Activated B cell treated with CpG ODN at 0.5 μM for 24 hours (primary cell): ENCODE measurements at regions not wholly inside any gene's neighbourhood (a gene's known extent, or its start where the extent isn't known, plus 50 kb on each side); places are given as distances from the start of the nearest gene placed in this dataset.
A peak's percentile ranks its signal among the peaks of the same experiment; 100 is the strongest.
"Not testable (repeated sequence)": the region's sequence is repeated elsewhere in the genome, so short reads cannot be mapped to it uniquely, and the experiment has no call there.

Source experiments
- ATAC-seq: fragments of 200-7000 bp; cut with Tn5 transposase; one replicate; pipeline ENCODE4 v1.10.0; 2021; ENCODE audit warnings: low read depth, mild to moderate bottlenecking, moderate library complexity
- CTCF ChIA-PET: fragments of 350-600 bp; sonication (Branson Sonifier 250); formaldehyde crosslinking; loops from one replicate; lab custom pipeline; 2021; ENCODE audit warnings: antibody characterized with exemption; lab: Charles Lee
- POLR2A ChIA-PET: fragments of 350-600 bp; sonication (Branson Sonifier 250); formaldehyde crosslinking; loops from one replicate; lab custom pipeline; 2021; ENCODE audit warnings: antibody characterized with exemption; lab: Charles Lee
- DNase-seq: peaks from one replicate; pipeline ENCODE4 v3.0.0; 2022
- H3K27ac Mint-ChIP-seq: one replicate; pipeline ENCODE4 v1.8.0; 2020; ENCODE audit warnings: mixed read lengths
- H3K27me3 Mint-ChIP-seq: one replicate; pipeline ENCODE4 v1.8.0; 2021; ENCODE audit warnings: mixed read lengths
- H3K36me3 Mint-ChIP-seq: one replicate; pipeline ENCODE4 v1.8.0; 2021; ENCODE audit warnings: low read depth, mixed read lengths
- H3K4me1 Mint-ChIP-seq: one replicate; pipeline ENCODE4 v1.8.0; 2021; ENCODE audit warnings: mixed read lengths
- H3K4me3 Mint-ChIP-seq: one replicate; pipeline ENCODE4 v1.8.0; 2020; ENCODE audit warnings: mild to moderate bottlenecking, mixed read lengths
- H3K9me3 Mint-ChIP-seq: one replicate; pipeline ENCODE4 v1.8.0; 2020; ENCODE audit warnings: mixed read lengths
- intact Hi-C: fragments of 100-400 bp; cut with micrococcal nuclease; formaldehyde crosslinking; loops from one replicate; pipeline ENCODE4 v1.15.1; 2024
- TF ChIP-seq, protein P1 (sequence below): fragments of 200-600 bp; IDR thresholded peaks from one replicate; pipeline ENCODE4 v1.8.0; 2022; ENCODE audit warnings: antibody characterized with exemption, mild to moderate bottlenecking

DNA sequence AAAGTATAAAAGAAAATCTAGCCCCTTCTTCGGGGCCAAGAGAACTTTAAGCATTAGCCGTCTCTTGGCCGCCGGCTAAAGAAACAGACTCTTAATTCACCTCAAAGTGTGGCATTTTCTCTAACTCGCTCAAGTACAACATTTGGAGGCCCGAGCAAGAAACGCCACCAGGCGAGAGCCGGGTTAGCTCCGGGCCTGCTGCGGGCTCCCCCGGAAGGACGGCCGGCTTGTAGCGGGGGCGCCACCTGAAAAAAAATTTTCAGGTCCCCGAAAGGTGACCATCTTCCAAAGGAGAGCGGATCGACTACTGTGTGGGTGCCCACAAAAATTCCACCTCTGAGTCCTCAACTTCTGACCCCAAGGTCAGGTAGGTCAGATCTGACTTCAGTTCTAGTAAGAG lies 156.0 kb downstream of the DEFB131A start:
- H3K27me3 Mint-ChIP-seq = peaks cover 7% of the 10 kb centered on the region
- ChIA-PET CTCF (no interaction called here), POLR2A (no interaction called here)
- TF ChIP-seq, protein P1, sequence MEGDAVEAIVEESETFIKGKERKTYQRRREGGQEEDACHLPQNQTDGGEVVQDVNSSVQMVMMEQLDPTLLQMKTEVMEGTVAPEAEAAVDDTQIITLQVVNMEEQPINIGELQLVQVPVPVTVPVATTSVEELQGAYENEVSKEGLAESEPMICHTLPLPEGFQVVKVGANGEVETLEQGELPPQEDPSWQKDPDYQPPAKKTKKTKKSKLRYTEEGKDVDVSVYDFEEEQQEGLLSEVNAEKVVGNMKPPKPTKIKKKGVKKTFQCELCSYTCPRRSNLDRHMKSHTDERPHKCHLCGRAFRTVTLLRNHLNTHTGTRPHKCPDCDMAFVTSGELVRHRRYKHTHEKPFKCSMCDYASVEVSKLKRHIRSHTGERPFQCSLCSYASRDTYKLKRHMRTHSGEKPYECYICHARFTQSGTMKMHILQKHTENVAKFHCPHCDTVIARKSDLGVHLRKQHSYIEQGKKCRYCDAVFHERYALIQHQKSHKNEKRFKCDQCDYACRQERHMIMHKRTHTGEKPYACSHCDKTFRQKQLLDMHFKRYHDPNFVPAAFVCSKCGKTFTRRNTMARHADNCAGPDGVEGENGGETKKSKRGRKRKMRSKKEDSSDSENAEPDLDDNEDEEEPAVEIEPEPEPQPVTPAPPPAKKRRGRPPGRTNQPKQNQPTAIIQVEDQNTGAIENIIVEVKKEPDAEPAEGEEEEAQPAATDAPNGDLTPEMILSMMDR = no peak
- H3K27ac Mint-ChIP-seq = no peak overlapping the region
- peaks cover 9% of the 10 kb centered on the region for H3K4me1 Mint-ChIP-seq
- no peaks in the 10 kb centered on the region for H3K36me3 Mint-ChIP-seq
- ATAC-seq (no peak), DNase-seq (no peak)
- H3K4me3 Mint-ChIP-seq = no peak overlapping the region
- intact Hi-C loops = no loop called here
- no peaks in the 10 kb centered on the region for H3K9me3 Mint-ChIP-seq

DNA sequence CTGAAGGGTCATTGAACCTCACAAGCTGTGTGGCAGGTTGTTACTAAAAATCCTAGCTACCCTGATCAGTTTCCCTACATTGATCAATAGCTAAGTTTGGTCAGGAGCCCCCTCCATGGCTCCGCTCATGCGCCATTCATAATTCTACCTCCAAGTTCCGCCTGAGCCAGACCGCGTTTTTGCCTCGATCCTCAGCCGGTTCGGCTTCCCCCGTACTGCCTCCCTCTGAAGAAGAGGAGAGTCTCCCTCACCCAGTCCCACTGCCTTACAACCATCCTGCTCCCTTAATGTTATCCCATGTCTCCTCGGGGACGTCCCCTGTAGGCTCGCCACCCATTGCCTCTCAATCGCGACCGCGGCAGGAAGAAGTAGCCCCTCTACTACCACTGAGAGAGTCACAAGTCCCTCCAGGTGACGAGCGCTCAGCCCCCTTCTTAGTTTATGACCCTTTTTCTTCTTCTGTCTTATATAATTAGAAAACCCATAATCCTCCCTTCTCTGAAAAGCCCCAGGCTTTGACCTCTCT lies 158.2 kb downstream of the DEFB131A start:
- CTCF ChIA-PET = no interaction called here
- no peak overlapping the region for H3K4me3 Mint-ChIP-seq
- TF ChIP-seq, protein P1 = no peak
- ATAC-seq (no peak), DNase-seq (no peak)
- no peaks in the 10 kb centered on the region for H3K36me3 Mint-ChIP-seq
- POLR2A ChIA-PET = no interaction called here
- H3K27ac Mint-ChIP-seq = no peak overlapping the region
- H3K9me3 Mint-ChIP-seq = no peaks in the 10 kb centered on the region
- H3K4me1 Mint-ChIP-seq = peaks cover 9% of the 10 kb centered on the region
- H3K27me3 Mint-ChIP-seq = peaks cover 7% of the 10 kb centered on the region
- intact Hi-C loops = no loop called here

GRCh38 chr4:9604031-9604892 lies 160.0 kb downstream of the DEFB131A start:
- intact Hi-C loops, DNase-seq, H3K27me3 Mint-ChIP-seq, H3K4me1 Mint-ChIP-seq, CTCF ChIA-PET, H3K36me3 Mint-ChIP-seq, H3K9me3 Mint-ChIP-seq, ATAC-seq, POLR2A ChIA-PET: not testable (repeated sequence)
- peak overlapping the region; percentile 52 for H3K27ac Mint-ChIP-seq
- peak overlapping the region; percentile 74 for H3K4me3 Mint-ChIP-seq

GRCh38 chr4:9604893-9605190 lies 160.6 kb downstream of the DEFB131A start:
- H3K27ac Mint-ChIP-seq = peak overlapping the region; percentile 52
- DNase-seq, H3K36me3 Mint-ChIP-seq, H3K27me3 Mint-ChIP-seq, ATAC-seq, CTCF ChIA-PET, POLR2A ChIA-PET, H3K9me3 Mint-ChIP-seq, H3K4me1 Mint-ChIP-seq, intact Hi-C loops: not testable (repeated sequence)
- peak overlapping the region; percentile 74 for H3K4me3 Mint-ChIP-seq

GRCh38 chr4:9608300-9608699 lies 164.1 kb downstream of the DEFB131A start:
- H3K27me3 Mint-ChIP-seq = peaks cover 2% of the 10 kb centered on the region
- H3K4me1 Mint-ChIP-seq = peaks cover 9% of the 10 kb centered on the region
- no peak overlapping the region for H3K4me3 Mint-ChIP-seq
- no peaks in the 10 kb centered on the region for H3K9me3 Mint-ChIP-seq
- H3K36me3 Mint-ChIP-seq = no peaks in the 10 kb centered on the region
- DNase-seq (no peak), ATAC-seq (no peak)
- no peak overlapping the region for H3K27ac Mint-ChIP-seq
- intact Hi-C loops = no loop called here
- POLR2A ChIA-PET = no interaction called here
- TF ChIP-seq, protein P1 = no peak
- CTCF ChIA-PET = no interaction called here

DNA sequence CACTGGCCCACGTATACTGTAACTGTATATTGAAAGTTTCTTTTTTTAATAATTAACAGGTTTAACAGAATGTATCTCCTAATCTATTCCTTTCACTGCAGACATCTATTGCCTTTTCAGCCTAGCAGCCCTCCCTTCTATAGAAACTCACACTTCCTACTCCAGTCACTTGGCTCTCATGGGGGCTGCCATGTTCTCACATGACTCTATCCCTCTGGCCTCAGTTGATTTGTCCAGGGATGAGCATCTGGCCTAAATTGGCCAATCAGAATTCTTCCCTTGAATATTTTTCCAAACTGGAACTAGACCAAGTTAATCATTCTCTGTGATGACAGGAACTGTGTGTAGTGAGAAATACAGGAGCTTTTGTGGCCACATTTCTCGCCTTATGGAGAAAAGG lies 166.1 kb downstream of the DEFB131A start:
- CTCF ChIA-PET, DNase-seq, H3K9me3 Mint-ChIP-seq, intact Hi-C loops, H3K4me1 Mint-ChIP-seq, H3K4me3 Mint-ChIP-seq, H3K27me3 Mint-ChIP-seq, H3K36me3 Mint-ChIP-seq, ATAC-seq, H3K27ac Mint-ChIP-seq, POLR2A ChIA-PET: not testable (repeated sequence)
